Psoas muscle (tissue), 7 donors: ENCODE measurements at regions not wholly inside any gene's neighbourhood (a gene's known extent, or its start where the extent isn't known, plus 50 kb on each side); places are given as distances from the start of the nearest gene placed in this dataset.

Experiments used
- ATAC-seq, 4 donors: fragments of 200-7000 bp; cut with Tn5 transposase; one replicate each; pipeline ENCODE4 v1.9.1; 2020; ENCODE audit warnings: moderate library complexity in 3 of 4, mild to moderate bottlenecking in 2 of 4
- DNase-seq, 2 donors: peaks; one replicate each; pipeline ENCODE4 v3.0.0-alpha.2; 2020
- H3K27ac ChIP-seq: fragments of 200-600 bp; one replicate; pipeline ENCODE4 v1.8.0; 2022
- H3K27me3 ChIP-seq, 3 donors: fragments of 200-600 bp in 1 of 3; one replicate each; pipeline versions ENCODE4 v1.6.1 to v1.8.0; 2013 to 2022; ENCODE audit warnings: low read length in 2 of 3, mild to moderate bottlenecking in 2 of 3, moderate library complexity in 1 of 3; ENCODE audit not compliant: insufficient read depth in 3 of 3
- H3K36me3 ChIP-seq, 2 donors: fragments of 200-600 bp in 1 of 2; one replicate each; pipeline versions ENCODE4 v1.6.1 to v1.8.0; 2013 to 2022; ENCODE audit warnings: low read depth in 1 of 2, mild to moderate bottlenecking in 1 of 2, moderate library complexity in 1 of 2; ENCODE audit not compliant: insufficient read depth in 1 of 2
- H3K4me1 ChIP-seq: fragments of 200-600 bp; one replicate; pipeline ENCODE4 v1.8.0; 2022
- H3K4me3 ChIP-seq: fragments of 200-600 bp; one replicate; pipeline ENCODE4 v1.8.0; 2022; ENCODE audit warnings: mild to moderate bottlenecking
- H3K9me3 ChIP-seq: fragments of 200-600 bp; one replicate; pipeline ENCODE4 v1.8.0; 2022
- CTCF ChIP-seq: fragments of 200-600 bp; IDR thresholded peaks from one replicate; pipeline ENCODE4 v1.8.0; 2022; ENCODE audit warnings: antibody characterized with exemption
- WGBS, 3 donors: extraction: QIAGEN DNeasy Blood & Tissue Kit; methylation state at CpG; one replicate each; pipeline versions ENCODE4 v1.1.6 to v1.1.7; 2013; 5-methylcytosine and 5-hydroxymethylcytosine counted together
- intact Hi-C, 2 donors: fragments of 100-400 bp; cut with DNase I; formaldehyde crosslinking; loops; one replicate each; pipeline versions ENCODE4 v1.11.0 to v1.14.2; 2022
- donor health status: healthy with polysubstance abuse.
- donor health status: DM: no; HTN: no; CAD: no; lungs with moderate emphysema.
- donor health status: Bipolar disorder and iron deficiency.
- donor health status: healthy.
- donor health status: DM: yes; HTN: yes; CAD: no.
- donor health status: DM: no; HTN: no; CAD: no.
- donor health status: DM: yes; HTN: yes; CAD: no.

DNA sequence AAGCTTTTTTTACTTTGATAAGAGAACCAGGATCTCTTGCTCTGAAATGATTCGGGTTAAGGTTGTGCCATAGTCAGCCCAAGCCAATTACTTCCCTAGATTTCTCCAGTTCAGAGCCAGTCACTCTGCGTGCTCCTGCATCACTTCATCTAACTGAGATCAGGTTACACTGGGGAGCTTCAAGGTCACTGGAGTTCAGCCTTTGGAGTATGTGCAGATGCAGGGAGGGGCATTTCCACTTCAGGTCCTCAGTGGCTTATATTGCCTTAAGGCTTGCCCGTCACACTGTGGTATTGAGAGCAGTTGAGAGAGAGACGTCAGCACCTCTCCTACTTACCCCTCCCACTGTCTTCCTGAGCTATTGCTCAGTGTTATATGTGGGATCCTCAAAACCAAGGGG is 317.8 kb downstream of the EPHA4 start:
- intact Hi-C loops: no loop called here
- Histone ChIP-seq H3K27ac (no peak overlapping the region), H3K9me3 (no peaks in the 10 kb centered on the region), H3K4me3 (no peak overlapping the region), H3K36me3 (no peaks in the 10 kb centered on the region), H3K27me3 (peaks cover 0 to 1% (median 0%) of the 10 kb centered on the region in 3 donors), H3K4me1 (no peaks in the 10 kb centered on the region)
- 30 to 36% (median 31%) methylated on average over 4 of the region's 4 CpGs for WGBS, 3 donors
- no peak for TF ChIP-seq CTCF
- DNase-seq (no peak), ATAC-seq (no peak)

- intact Hi-C loops: no loop called here
- H3K27ac ChIP-seq: no peak overlapping the region
- H3K4me1 ChIP-seq: no peaks in the 10 kb centered on the region
- peaks cover 0 to 1% (median 0%) of the 10 kb centered on the region in 3 donors for H3K27me3 ChIP-seq
- no peak for TF ChIP-seq CTCF
- H3K36me3 ChIP-seq: no peaks in the 10 kb centered on the region
- no peaks in the 10 kb centered on the region for H3K9me3 ChIP-seq
- DNase-seq (no peak), ATAC-seq (no peak)
- H3K4me3 ChIP-seq: no peak overlapping the region
- 39 to 43% (median 42%) methylated on average over 5 of the region's 5 CpGs for WGBS, 3 donors
These were observed 316.2 kb downstream of the EPHA4 start for GRCh38 chr2:221255862-221256261.

DNA sequence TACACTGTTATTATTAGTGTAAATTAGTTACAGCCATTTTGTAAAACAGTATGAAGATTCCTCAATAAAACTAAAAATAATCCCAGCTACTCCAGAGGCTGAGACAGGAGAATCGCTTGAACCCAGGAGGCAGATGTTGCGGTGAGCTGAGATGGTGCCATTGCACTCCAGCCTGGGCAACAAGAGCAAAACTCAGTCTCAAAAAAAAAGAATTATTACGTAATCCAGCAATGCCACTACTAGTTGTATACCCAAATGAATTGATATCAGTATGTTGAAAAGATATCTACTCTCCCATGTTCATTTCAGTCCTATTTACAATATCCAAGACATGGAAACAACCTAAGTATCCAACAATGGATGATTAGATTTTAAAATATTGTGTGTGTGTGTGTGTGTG is 313.6 kb downstream of the EPHA4 start:
- no peak for TF ChIP-seq CTCF
- no peaks in the 10 kb centered on the region for H3K9me3 ChIP-seq
- 96 to 97% (median 96%) methylated on average over 3 of the region's 3 CpGs for WGBS, 3 donors
- H3K27me3 ChIP-seq: peaks cover 0 to 1% (median 0%) of the 10 kb centered on the region in 3 donors
- no peak overlapping the region for H3K4me3 ChIP-seq
- no peak for ATAC-seq
- H3K4me1 ChIP-seq: no peaks in the 10 kb centered on the region
- DNase-seq: no peak
- H3K27ac ChIP-seq: no peak overlapping the region
- no peaks in the 10 kb centered on the region for H3K36me3 ChIP-seq
- intact Hi-C loops: no loop called here

DNA sequence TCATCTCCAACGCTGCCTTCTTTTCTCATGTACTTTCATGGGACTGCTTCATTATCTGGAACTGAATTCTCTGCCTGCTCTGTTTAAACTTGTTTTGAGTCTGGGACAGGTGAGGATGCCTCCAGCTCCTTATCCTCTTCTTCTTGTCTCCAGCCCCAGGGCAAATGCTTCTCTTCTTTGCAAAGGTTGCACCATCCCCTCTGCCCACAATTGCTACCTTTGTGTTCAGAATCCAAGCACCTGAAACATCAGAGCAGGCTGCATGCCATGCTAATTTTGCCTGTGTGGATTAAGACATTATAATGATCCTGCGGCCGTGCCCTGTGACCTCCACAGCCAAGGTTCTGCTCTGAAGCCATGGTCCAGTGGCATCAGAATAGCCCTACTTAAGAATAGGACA is 309.5 kb downstream of the EPHA4 start:
- no peaks in the 10 kb centered on the region for H3K9me3 ChIP-seq
- WGBS, 3 donors: 92 to 95% (median 93%) methylated on average over 3 of the region's 3 CpGs
- no peak for ATAC-seq
- no peak for DNase-seq
- no peak overlapping the region for H3K27ac ChIP-seq
- no peak overlapping the region for H3K4me3 ChIP-seq
- H3K4me1 ChIP-seq: no peaks in the 10 kb centered on the region
- no peaks in the 10 kb centered on the region for H3K27me3 ChIP-seq
- H3K36me3 ChIP-seq: no peaks in the 10 kb centered on the region
- intact Hi-C loops: no loop called here
- TF ChIP-seq CTCF: no peak

DNA sequence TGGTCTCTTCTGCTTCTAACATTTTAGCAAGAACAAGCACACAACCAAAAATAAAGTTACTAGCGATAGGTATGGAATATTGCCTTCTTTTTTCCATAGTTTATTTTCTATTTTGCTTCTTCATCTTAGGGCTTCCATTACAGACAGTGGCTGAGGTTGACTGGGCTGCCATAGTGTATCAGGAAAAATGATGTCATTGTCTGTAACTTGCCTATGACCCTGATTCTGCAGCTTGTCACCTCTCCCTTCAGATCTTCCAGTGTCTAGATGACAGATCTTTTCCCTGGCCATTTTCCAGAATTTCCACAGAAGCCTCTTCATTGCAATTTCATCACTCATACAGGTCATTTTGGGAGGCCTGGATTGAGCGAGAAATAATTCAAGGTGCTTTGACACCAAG is 308.5 kb downstream of the EPHA4 start:
- WGBS, 3 donors: 95 to 98% (median 96%) methylated on average over 2 of the region's 2 CpGs
- no peaks in the 10 kb centered on the region for H3K9me3 ChIP-seq
- TF ChIP-seq CTCF: no peak
- DNase-seq: no peak
- H3K27me3 ChIP-seq: no peaks in the 10 kb centered on the region
- H3K36me3 ChIP-seq: no peaks in the 10 kb centered on the region
- H3K4me1 ChIP-seq: no peaks in the 10 kb centered on the region
- no peak overlapping the region for H3K4me3 ChIP-seq
- no peak for ATAC-seq
- H3K27ac ChIP-seq: no peak overlapping the region
- intact Hi-C loops: no loop called here
